SU-DHL-6 (cell line): ENCODE measurements at regions not wholly inside any gene's neighbourhood (a gene's known extent, or its start where the extent isn't known, plus 50 kb on each side); places are given as distances from the start of the nearest gene placed in this dataset.

ENCODE experiments used
- H2AFZ ChIP-seq: fragments of 200-600 bp; sonication (generic); 2 replicates; pipeline ENCODE4 v1.6.1; 2014; ENCODE audit warnings: low read depth, mild to moderate bottlenecking, moderate library complexity, mixed read lengths, antibody characterized with exemption, low read length; ENCODE audit not compliant: severe bottlenecking
- H3F3A ChIP-seq: fragments of 200-600 bp; shearing (Covaris generic); 2 replicates; pipeline ENCODE4 v1.6.0; 2016; ENCODE audit warnings: antibody characterized with exemption, mild to moderate bottlenecking; ENCODE audit not compliant: insufficient read depth
- H3K27ac ChIP-seq: fragments of 200-600 bp; sonication (generic); 2 replicates; pipeline ENCODE4 v1.5.1; 2016; ENCODE audit warnings: low read depth, mild to moderate bottlenecking, low read length, moderate library complexity, mixed read lengths
- H3K27me3 ChIP-seq: fragments of 200-600 bp; sonication (generic), shearing (Covaris generic); 2 replicates; pipeline ENCODE4 v1.6.0; 2014; ENCODE audit warnings: mild to moderate bottlenecking, low read length
- H3K36me3 ChIP-seq: fragments of 200-600 bp; sonication (generic); 2 replicates; pipeline ENCODE4 v1.6.1; 2014; ENCODE audit warnings: mild to moderate bottlenecking, low read length, mixed read lengths
- H3K4me2 ChIP-seq: fragments of 300-600, 200-600 bp; shearing (Covaris generic), sonication (generic); 2 replicates; pipeline ENCODE4 v1.6.0; 2014; ENCODE audit warnings: low read length, low read depth, mild to moderate bottlenecking; ENCODE audit not compliant: poor library complexity, severe bottlenecking
- H3K4me3 ChIP-seq: fragments of 200-600 bp; sonication (generic); 2 replicates; pipeline ENCODE4 v1.5.1; 2014; ENCODE audit warnings: antibody characterized with exemption, low read length, mild to moderate bottlenecking, mixed read lengths; ENCODE audit not compliant: insufficient read depth, poor library complexity, severe bottlenecking
- H3K79me2 ChIP-seq: fragments of 200-600 bp; sonication (generic); 2 replicates; pipeline ENCODE4 v1.6.1; 2014; ENCODE audit warnings: mild to moderate bottlenecking, low read length, moderate library complexity; ENCODE audit not compliant: insufficient read depth
- H3K9ac ChIP-seq: fragments of 200-600 bp; sonication (generic); 2 replicates; pipeline ENCODE4 v1.7.0; 2014; ENCODE audit warnings: mild to moderate bottlenecking, low read length
- H3K9me2 ChIP-seq: fragments of 200-600 bp; sonication (generic); replicated peaks from 2 replicates; pipeline ENCODE4 v1.6.1; 2014; ENCODE audit warnings: low read length; ENCODE audit not compliant: insufficient read depth
- H3K9me3 ChIP-seq: fragments of 200-600 bp; sonication (generic); 2 replicates; pipeline ENCODE4 v1.6.1; 2014; ENCODE audit warnings: low read length, mixed read lengths; ENCODE audit not compliant: insufficient read depth
- H4K20me1 ChIP-seq: fragments of 200-600 bp; sonication (generic); 2 replicates; pipeline ENCODE4 v1.6.1; 2014; ENCODE audit warnings: low read depth, mild to moderate bottlenecking, antibody characterized with exemption, low read length, moderate library complexity, mixed read lengths
- CTCF ChIP-seq: fragments of 200-600 bp; sonication (generic); IDR thresholded peaks from one replicate; pipeline ENCODE4 v1.5.1; 2017; ENCODE audit warnings: antibody characterized with exemption, mild to moderate bottlenecking, low read length, moderate library complexity; ENCODE audit not compliant: insufficient read depth, poor library complexity, severe bottlenecking
- EZH2phosphoT487 ChIP-seq: fragments of 200-600 bp; sonication (generic), shearing (Covaris generic); conservative IDR thresholded peaks from 2 replicates; pipeline ENCODE4 v1.6.1; 2018; ENCODE audit warnings: mild to moderate bottlenecking, antibody characterized with exemption, low read length, moderate library complexity, mixed read lengths

- Histone ChIP-seq H4K20me1 (no peaks in the 10 kb centered on the region), H3K9ac (no peak overlapping the region), H3K9me2 (no peaks in the 10 kb centered on the region), H3K36me3 (no peaks in the 10 kb centered on the region), H3K27me3 (no peaks in the 10 kb centered on the region), H3F3A (no peaks in the 10 kb centered on the region), H3K4me3 (no peak overlapping the region), H2AFZ (no peak overlapping the region), H3K27ac (no peak overlapping the region), H3K4me2 (no peak overlapping the region), H3K9me3 (no peaks in the 10 kb centered on the region), H3K79me2 (no peaks in the 10 kb centered on the region)
- TF ChIP-seq EZH2phosphoT487 (no peak), CTCF (no peak)
These were observed 682.4 kb downstream of the TOX3 start for GRCh38 chr16:51864575-51864974.

GRCh38 chr16:51854401-51854951 lies 692.5 kb downstream of the TOX3 start:
- H3K79me2 ChIP-seq, result no peaks in the 10 kb centered on the region
- no peak overlapping the region for H2AFZ ChIP-seq
- TF ChIP-seq EZH2phosphoT487, result no peak

GRCh38 chr16:51853586-51853985 lies 693.4 kb downstream of the TOX3 start:
- Histone ChIP-seq H3K9me2 (no peaks in the 10 kb centered on the region), H3K27me3 (no peaks in the 10 kb centered on the region), H3K36me3 (no peaks in the 10 kb centered on the region), H3K79me2 (no peaks in the 10 kb centered on the region), H3K9ac (no peak overlapping the region), H3F3A (no peaks in the 10 kb centered on the region), H2AFZ (no peak overlapping the region), H3K9me3 (no peaks in the 10 kb centered on the region), H3K27ac (no peak overlapping the region), H3K4me2 (no peak overlapping the region), H4K20me1 (no peaks in the 10 kb centered on the region), H3K4me3 (no peak overlapping the region)
- TF ChIP-seq CTCF (no peak), EZH2phosphoT487 (no peak)

More at GRCh38 chr16:51854401-51854951, 692.5 kb downstream of the TOX3 start:
- Histone ChIP-seq H3K9me2 (no peaks in the 10 kb centered on the region), H3K9me3 (no peaks in the 10 kb centered on the region), H3K36me3 (no peaks in the 10 kb centered on the region), H3K4me3 (no peak overlapping the region), H3K4me2 (no peak overlapping the region), H3K27ac (no peak overlapping the region), H4K20me1 (no peaks in the 10 kb centered on the region), H3F3A (no peaks in the 10 kb centered on the region), H3K27me3 (no peaks in the 10 kb centered on the region), H3K9ac (no peak overlapping the region)

GRCh38 chr16:51852892-51853291 lies 694.1 kb downstream of the TOX3 start:
- Histone ChIP-seq H3K4me3 (no peak overlapping the region), H3K36me3 (no peaks in the 10 kb centered on the region), H2AFZ (no peak overlapping the region), H4K20me1 (no peaks in the 10 kb centered on the region), H3K9ac (no peak overlapping the region), H3K27me3 (no peaks in the 10 kb centered on the region), H3K9me3 (no peaks in the 10 kb centered on the region), H3K79me2 (no peaks in the 10 kb centered on the region), H3F3A (no peaks in the 10 kb centered on the region), H3K9me2 (no peaks in the 10 kb centered on the region), H3K4me2 (no peak overlapping the region), H3K27ac (no peak overlapping the region)
- TF ChIP-seq EZH2phosphoT487, result no peak
- no peak for TF ChIP-seq CTCF
